GM12878 (cell line): ENCODE measurements at regions not wholly inside any gene's neighbourhood (a gene's known extent, or its start where the extent isn't known, plus 50 kb on each side); places are given as distances from the start of the nearest gene placed in this dataset.

ENCODE experiments used
- BACH1 ChIP-seq: fragments of 450-650 bp; IDR thresholded peaks from 2 replicates; pipeline ENCODE4 v1.6.1; 2017; ENCODE audit warnings: mild to moderate bottlenecking, borderline replicate concordance
- CUX1 ChIP-seq: IDR thresholded peaks from 2 replicates; pipeline ENCODE4 v1.6.1; 2012; ENCODE audit warnings: improper control_type of control experiment, low read depth, low read length; ENCODE audit not compliant: insufficient replicate concordance
- FOXM1 ChIP-seq: IDR thresholded peaks from 2 replicates; pipeline ENCODE4 v1.6.1; 2012; ENCODE audit warnings: low read depth, mild to moderate bottlenecking, inconsistent platforms, low read length, moderate library complexity
- IKZF2 ChIP-seq, 2 experiments: fragments of 450-650 bp; IDR thresholded peaks; 2 replicates each; pipeline ENCODE4 v1.6.1; 2017; ENCODE audit warnings: mild to moderate bottlenecking in 2 of 2, moderate library complexity in 2 of 2
- KDM1A ChIP-seq: fragments of 200-600 bp; sonication (generic); IDR thresholded peaks from 2 replicates; pipeline ENCODE4 v1.6.1; 2016; ENCODE audit warnings: borderline replicate concordance
- MTA2 ChIP-seq: fragments of 450-650 bp; IDR thresholded peaks from 2 replicates; pipeline ENCODE4 v1.6.1; 2016; ENCODE audit warnings: low read depth, mild to moderate bottlenecking, moderate library complexity
- MXI1 ChIP-seq: fragments of 150-350 bp; IDR thresholded peaks from 2 replicates; pipeline ENCODE4 v1.6.1; 2011; ENCODE audit warnings: low read depth, mild to moderate bottlenecking, inconsistent platforms, low read length, improper control_type of control experiment
- NFXL1 ChIP-seq: fragments of 450-650 bp; IDR thresholded peaks from 2 replicates; pipeline ENCODE4 v1.6.1; 2017; ENCODE audit warnings: antibody characterized with exemption, mild to moderate bottlenecking, borderline replicate concordance
- NR2C2 ChIP-seq: IDR thresholded peaks from 2 replicates; pipeline ENCODE4 v1.6.1; 2011; ENCODE audit warnings: borderline replicate concordance, low read depth; ENCODE audit not compliant: control insufficient read depth, insufficient read length
- NRF1 ChIP-seq: conservative IDR thresholded peaks from 2 replicates; pipeline ENCODE4 v1.6.1; 2011; ENCODE audit warnings: mild to moderate bottlenecking, low read depth, low read length, improper control_type of control experiment
- RELB ChIP-seq: fragments of 450-650 bp; IDR thresholded peaks from 2 replicates; pipeline ENCODE4 v1.6.1; 2017; ENCODE audit warnings: low read depth, mild to moderate bottlenecking, moderate library complexity
- SMARCA5 ChIP-seq: fragments of 450-650 bp; IDR thresholded peaks from 2 replicates; pipeline ENCODE4 v1.6.1; 2017; ENCODE audit warnings: mild to moderate bottlenecking
- SPI1 ChIP-seq: IDR thresholded peaks from 2 replicates; pipeline ENCODE4 v1.6.1; 2011; ENCODE audit warnings: low read depth, mild to moderate bottlenecking, low read length, moderate library complexity, borderline replicate concordance; ENCODE audit not compliant: insufficient read depth
- STAT1 ChIP-seq: fragments of 450-650 bp; conservative IDR thresholded peaks from 2 replicates; pipeline ENCODE4 v1.6.1; 2014; ENCODE audit warnings: antibody characterized with exemption, mild to moderate bottlenecking
- TF ChIP-seq, protein P1 (sequence below): fragments of 150-350 bp; IDR thresholded peaks from 2 replicates; pipeline ENCODE4 v1.6.1; 2016; ENCODE audit warnings: low read depth, low read length
- TF ChIP-seq, protein P2 (sequence below): fragments of 450-650 bp; formaldehyde crosslinking; IDR thresholded peaks from 2 replicates; pipeline ENCODE4 v1.4.0; 2022; ENCODE audit warnings: mild to moderate bottlenecking, moderate library complexity

GRCh38 chr7:25862261-25863004 lies 289.6 kb upstream of the NFE2L3 start (continued):
- TF ChIP-seq CUX1 (no peak), SPI1 (peak; percentile 38; the same call in 1 of the 2 replicates), KDM1A (no peak), STAT1 (no peak), MXI1 (no peak), BACH1 (no peak), RELB (no peak), SMARCA5 (no peak), MTA2 (no peak), IKZF2 (IDR thresholded peaks at IDR 0.05) (no peak), NR2C2 (no peak), NFXL1 (no peak), NRF1 (no peak), FOXM1 (no peak)
- TF ChIP-seq, protein P1, sequence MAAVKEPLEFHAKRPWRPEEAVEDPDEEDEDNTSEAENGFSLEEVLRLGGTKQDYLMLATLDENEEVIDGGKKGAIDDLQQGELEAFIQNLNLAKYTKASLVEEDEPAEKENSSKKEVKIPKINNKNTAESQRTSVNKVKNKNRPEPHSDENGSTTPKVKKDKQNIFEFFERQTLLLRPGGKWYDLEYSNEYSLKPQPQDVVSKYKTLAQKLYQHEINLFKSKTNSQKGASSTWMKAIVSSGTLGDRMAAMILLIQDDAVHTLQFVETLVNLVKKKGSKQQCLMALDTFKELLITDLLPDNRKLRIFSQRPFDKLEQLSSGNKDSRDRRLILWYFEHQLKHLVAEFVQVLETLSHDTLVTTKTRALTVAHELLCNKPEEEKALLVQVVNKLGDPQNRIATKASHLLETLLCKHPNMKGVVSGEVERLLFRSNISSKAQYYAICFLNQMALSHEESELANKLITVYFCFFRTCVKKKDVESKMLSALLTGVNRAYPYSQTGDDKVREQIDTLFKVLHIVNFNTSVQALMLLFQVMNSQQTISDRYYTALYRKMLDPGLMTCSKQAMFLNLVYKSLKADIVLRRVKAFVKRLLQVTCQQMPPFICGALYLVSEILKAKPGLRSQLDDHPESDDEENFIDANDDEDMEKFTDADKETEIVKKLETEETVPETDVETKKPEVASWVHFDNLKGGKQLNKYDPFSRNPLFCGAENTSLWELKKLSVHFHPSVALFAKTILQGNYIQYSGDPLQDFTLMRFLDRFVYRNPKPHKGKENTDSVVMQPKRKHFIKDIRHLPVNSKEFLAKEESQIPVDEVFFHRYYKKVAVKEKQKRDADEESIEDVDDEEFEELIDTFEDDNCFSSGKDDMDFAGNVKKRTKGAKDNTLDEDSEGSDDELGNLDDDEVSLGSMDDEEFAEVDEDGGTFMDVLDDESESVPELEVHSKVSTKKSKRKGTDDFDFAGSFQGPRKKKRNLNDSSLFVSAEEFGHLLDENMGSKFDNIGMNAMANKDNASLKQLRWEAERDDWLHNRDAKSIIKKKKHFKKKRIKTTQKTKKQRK: no peak
- TF ChIP-seq, protein P2, sequence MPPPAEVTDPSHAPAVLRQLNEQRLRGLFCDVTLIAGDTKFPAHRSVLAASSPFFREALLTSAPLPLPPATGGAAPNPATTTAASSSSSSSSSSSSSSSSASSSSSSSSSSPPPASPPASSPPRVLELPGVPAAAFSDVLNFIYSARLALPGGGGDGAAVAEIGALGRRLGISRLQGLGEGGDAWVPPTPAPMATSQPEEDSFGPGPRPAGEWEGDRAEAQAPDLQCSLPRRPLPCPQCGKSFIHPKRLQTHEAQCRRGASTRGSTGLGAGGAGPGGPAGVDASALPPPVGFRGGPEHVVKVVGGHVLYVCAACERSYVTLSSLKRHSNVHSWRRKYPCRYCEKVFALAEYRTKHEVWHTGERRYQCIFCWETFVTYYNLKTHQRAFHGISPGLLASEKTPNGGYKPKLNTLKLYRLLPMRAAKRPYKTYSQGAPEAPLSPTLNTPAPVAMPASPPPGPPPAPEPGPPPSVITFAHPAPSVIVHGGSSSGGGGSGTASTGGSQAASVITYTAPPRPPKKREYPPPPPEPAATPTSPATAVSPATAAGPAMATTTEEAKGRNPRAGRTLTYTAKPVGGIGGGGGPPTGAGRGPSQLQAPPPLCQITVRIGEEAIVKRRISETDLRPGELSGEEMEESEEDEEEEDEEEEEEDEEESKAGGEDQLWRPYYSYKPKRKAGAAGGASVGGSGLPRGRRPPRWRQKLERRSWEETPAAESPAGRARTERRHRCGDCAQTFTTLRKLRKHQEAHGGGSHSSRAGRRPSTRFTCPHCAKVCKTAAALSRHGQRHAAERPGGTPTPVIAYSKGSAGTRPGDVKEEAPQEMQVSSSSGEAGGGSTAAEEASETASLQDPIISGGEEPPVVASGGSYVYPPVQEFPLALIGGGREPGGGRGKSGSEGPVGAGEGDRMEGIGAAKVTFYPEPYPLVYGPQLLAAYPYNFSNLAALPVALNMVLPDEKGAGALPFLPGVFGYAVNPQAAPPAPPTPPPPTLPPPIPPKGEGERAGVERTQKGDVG: no peak
